ENCODE measurements at regions not wholly inside any gene's neighbourhood (a gene's known extent, or its start where the extent isn't known, plus 50 kb on each side); places are given as distances from the start of the nearest gene placed in this dataset.

DNA sequence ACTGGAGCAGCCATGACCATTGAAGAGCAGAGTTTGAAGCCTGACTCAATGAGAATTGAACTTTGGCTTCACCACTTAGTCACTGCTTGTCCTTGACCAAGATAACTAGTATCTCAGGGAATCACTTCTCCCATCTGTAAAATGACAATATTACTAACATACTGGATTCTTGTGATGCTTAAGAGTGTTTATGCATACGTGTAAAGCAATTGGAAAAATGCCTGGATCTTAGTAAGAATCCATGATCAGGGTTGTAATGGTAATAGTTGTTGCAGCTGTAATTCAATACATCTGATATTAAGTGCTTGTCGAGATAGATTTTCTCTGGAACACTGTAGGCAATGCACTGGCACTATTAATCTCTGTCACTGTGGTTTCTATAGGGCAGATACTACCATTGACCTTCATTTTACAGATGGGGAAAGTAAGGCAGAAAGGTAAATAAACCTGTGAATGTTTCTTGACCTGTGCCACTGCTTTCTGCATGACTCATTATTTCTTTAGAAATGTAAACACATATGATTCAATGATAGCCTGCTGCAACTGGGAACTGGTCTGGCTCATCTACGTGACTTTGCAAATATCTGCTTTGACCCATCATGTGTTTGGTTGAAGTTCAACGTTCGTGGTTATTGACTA is 662.5 kb downstream of the PLA2G4A start:
- TF ChIP-seq ISL1 (CRISPR knock-in tag; IDR thresholded peaks at IDR 0.05) (no peak), TOX (CRISPR knock-in tag; IDR thresholded peaks at IDR 0.05; ENCODE audit: borderline replicate concordance) (peak; percentile 14; the same call in 1 of the 2 replicates), RARB (CRISPR knock-in tag; IDR thresholded peaks at IDR 0.05) (peak; percentile 10; the same call in 1 of the 2 replicates), BACH2 (CRISPR knock-in tag; IDR thresholded peaks at IDR 0.05; ENCODE audit: borderline replicate concordance) (no peak), PPARA (CRISPR knock-in tag; IDR thresholded peaks at IDR 0.05; ENCODE audit: borderline replicate concordance) (no peak), ARNTL (CRISPR knock-in tag; IDR thresholded peaks at IDR 0.05; ENCODE audit: borderline replicate concordance, low read depth) (no peak), ZNF8 (CRISPR knock-in tag; IDR thresholded peaks at IDR 0.05) (no peak)
- peak; percentile 77 for ATAC-seq

DNA sequence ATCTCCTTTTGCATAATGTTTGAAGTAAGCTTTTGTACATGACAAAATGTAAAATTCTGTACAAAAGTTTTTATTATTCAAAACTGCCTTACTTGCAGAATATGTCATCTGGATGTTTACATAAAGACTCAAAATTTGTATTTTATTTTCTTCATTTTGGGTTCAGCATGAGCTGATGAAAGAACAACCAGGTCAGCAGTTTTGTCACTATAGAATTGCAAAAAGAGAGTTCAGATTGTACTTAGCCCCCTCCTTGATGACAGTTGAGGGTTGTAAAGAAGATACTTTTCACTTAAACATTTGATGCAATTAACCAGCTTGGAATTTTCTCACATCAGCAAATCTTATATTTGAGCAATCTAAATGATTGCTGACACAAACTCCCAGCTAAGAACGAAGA is 669.3 kb downstream of the PLA2G4A start:
- TF ChIP-seq ESRRG (CRISPR knock-in tag; IDR thresholded peaks at IDR 0.05) (no peak), CSDC2 (CRISPR knock-in tag; IDR thresholded peaks at IDR 0.05) (no peak), ZC3H10 (CRISPR knock-in tag; IDR thresholded peaks at IDR 0.05) (no peak), ZNF70 (CRISPR knock-in tag; IDR thresholded peaks at IDR 0.05) (no peak)
- ATAC-seq, result no peak

DNA sequence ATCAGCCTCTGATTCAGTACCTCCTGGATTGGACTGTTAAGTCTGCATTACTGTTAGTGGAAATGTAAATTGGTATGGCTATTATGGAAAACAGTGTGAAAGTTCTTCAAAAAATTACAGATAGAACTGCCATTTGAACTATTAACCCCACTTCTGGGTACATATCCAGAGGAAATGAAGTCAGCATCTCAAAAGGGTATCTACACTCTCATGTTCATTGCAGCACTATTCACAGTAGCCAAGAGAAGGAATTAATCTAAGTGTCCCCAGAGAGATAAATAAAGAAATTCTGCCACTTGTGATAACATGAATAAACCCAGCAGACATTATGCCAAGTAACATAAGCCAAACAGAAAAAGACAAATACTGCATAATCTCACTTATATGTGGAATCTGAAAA is 676.0 kb downstream of the PLA2G4A start:
- TF ChIP-seq, protein P1, sequence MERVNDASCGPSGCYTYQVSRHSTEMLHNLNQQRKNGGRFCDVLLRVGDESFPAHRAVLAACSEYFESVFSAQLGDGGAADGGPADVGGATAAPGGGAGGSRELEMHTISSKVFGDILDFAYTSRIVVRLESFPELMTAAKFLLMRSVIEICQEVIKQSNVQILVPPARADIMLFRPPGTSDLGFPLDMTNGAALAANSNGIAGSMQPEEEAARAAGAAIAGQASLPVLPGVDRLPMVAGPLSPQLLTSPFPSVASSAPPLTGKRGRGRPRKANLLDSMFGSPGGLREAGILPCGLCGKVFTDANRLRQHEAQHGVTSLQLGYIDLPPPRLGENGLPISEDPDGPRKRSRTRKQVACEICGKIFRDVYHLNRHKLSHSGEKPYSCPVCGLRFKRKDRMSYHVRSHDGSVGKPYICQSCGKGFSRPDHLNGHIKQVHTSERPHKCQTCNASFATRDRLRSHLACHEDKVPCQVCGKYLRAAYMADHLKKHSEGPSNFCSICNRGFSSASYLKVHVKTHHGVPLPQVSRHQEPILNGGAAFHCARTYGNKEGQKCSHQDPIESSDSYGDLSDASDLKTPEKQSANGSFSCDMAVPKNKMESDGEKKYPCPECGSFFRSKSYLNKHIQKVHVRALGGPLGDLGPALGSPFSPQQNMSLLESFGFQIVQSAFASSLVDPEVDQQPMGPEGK (CRISPR knock-in tag; IDR thresholded peaks at IDR 0.05; ENCODE audit: borderline replicate concordance), result no peak
- TF ChIP-seq ISL1 (CRISPR knock-in tag; IDR thresholded peaks at IDR 0.05) (no peak), CSDC2 (CRISPR knock-in tag; IDR thresholded peaks at IDR 0.05) (no peak), TOX (CRISPR knock-in tag; IDR thresholded peaks at IDR 0.05; ENCODE audit: borderline replicate concordance) (no peak), ZNF565 (CRISPR knock-in tag; conservative IDR thresholded peaks at IDR 0.05; ENCODE audit: low read depth) (no peak), TCF4 (CRISPR knock-in tag; IDR thresholded peaks at IDR 0.05; ENCODE audit: borderline replicate concordance) (no peak), ARNTL (CRISPR knock-in tag; IDR thresholded peaks at IDR 0.05; ENCODE audit: borderline replicate concordance, low read depth) (no peak), OSR1 (CRISPR knock-in tag; IDR thresholded peaks at IDR 0.05) (no peak), SNAI2 (CRISPR knock-in tag; IDR thresholded peaks at IDR 0.05) (no peak), ZFP3 (CRISPR knock-in tag; IDR thresholded peaks at IDR 0.05) (no peak)
- TF ChIP-seq, protein P2, sequence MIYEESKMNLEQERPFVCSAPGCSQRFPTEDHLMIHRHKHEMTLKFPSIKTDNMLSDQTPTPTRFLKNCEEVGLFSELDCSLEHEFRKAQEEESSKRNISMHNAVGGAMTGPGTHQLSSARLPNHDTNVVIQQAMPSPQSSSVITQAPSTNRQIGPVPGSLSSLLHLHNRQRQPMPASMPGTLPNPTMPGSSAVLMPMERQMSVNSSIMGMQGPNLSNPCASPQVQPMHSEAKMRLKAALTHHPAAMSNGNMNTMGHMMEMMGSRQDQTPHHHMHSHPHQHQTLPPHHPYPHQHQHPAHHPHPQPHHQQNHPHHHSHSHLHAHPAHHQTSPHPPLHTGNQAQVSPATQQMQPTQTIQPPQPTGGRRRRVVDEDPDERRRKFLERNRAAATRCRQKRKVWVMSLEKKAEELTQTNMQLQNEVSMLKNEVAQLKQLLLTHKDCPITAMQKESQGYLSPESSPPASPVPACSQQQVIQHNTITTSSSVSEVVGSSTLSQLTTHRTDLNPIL (CRISPR knock-in tag; IDR thresholded peaks at IDR 0.05; ENCODE audit: low read depth), result no peak
- TF ChIP-seq, protein P3, sequence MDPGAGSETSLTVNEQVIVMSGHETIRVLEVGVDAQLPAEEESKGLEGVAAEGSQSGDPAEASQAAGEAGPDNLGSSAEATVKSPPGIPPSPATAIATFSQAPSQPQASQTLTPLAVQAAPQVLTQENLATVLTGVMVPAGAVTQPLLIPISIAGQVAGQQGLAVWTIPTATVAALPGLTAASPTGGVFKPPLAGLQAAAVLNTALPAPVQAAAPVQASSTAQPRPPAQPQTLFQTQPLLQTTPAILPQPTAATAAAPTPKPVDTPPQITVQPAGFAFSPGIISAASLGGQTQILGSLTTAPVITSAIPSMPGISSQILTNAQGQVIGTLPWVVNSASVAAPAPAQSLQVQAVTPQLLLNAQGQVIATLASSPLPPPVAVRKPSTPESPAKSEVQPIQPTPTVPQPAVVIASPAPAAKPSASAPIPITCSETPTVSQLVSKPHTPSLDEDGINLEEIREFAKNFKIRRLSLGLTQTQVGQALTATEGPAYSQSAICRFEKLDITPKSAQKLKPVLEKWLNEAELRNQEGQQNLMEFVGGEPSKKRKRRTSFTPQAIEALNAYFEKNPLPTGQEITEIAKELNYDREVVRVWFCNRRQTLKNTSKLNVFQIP (CRISPR knock-in tag; IDR thresholded peaks at IDR 0.05; ENCODE audit: borderline replicate concordance, low read depth), result no peak
- no peak for ATAC-seq

DNA sequence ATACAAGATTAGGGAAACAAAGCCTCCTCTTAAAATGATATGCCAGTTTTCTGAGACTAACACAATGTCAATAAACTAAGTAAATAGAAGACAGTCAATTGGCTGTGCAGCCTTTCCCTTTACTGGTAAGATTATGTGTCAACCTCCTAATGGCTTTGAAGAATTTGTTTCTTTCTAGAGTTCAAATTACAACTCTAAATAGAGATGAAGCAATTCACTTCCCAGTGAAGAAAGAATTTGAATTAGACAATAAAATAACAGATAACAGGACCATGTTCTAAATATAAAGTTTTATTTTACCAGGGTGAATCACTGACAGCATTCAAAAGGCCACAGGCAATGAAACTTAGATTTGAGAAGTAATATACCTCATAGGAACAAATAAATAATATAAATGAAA is 680.3 kb downstream of the PLA2G4A start:
- no peak for TF ChIP-seq ISL1 (CRISPR knock-in tag; IDR thresholded peaks at IDR 0.05)
- no peak for TF ChIP-seq TCF4 (CRISPR knock-in tag; IDR thresholded peaks at IDR 0.05; ENCODE audit: borderline replicate concordance)
- TF ChIP-seq, protein P2 (CRISPR knock-in tag; IDR thresholded peaks at IDR 0.05; ENCODE audit: low read depth), result no peak
- TF ChIP-seq ZFP30 (CRISPR knock-in tag; IDR thresholded peaks at IDR 0.05), result no peak
- TF ChIP-seq, protein P4, sequence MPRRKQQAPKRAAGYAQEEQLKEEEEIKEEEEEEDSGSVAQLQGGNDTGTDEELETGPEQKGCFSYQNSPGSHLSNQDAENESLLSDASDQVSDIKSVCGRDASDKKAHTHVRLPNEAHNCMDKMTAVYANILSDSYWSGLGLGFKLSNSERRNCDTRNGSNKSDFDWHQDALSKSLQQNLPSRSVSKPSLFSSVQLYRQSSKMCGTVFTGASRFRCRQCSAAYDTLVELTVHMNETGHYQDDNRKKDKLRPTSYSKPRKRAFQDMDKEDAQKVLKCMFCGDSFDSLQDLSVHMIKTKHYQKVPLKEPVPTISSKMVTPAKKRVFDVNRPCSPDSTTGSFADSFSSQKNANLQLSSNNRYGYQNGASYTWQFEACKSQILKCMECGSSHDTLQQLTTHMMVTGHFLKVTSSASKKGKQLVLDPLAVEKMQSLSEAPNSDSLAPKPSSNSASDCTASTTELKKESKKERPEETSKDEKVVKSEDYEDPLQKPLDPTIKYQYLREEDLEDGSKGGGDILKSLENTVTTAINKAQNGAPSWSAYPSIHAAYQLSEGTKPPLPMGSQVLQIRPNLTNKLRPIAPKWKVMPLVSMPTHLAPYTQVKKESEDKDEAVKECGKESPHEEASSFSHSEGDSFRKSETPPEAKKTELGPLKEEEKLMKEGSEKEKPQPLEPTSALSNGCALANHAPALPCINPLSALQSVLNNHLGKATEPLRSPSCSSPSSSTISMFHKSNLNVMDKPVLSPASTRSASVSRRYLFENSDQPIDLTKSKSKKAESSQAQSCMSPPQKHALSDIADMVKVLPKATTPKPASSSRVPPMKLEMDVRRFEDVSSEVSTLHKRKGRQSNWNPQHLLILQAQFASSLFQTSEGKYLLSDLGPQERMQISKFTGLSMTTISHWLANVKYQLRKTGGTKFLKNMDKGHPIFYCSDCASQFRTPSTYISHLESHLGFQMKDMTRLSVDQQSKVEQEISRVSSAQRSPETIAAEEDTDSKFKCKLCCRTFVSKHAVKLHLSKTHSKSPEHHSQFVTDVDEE (CRISPR knock-in tag; IDR thresholded peaks at IDR 0.05), result no peak
- no peak for TF ChIP-seq ZNF70 (CRISPR knock-in tag; IDR thresholded peaks at IDR 0.05)
- no peak for TF ChIP-seq BACH2 (CRISPR knock-in tag; IDR thresholded peaks at IDR 0.05; ENCODE audit: borderline replicate concordance)
- no peak for ATAC-seq

Measured in SK-N-SH treated with all-trans-retinoic acid at 6 μM for 48 hours (cell line).